GM12878 (cell line): ENCODE measurements at regions not wholly inside any gene's neighbourhood (a gene's known extent, or its start where the extent isn't known, plus 50 kb on each side); places are given as distances from the start of the nearest gene placed in this dataset.

Source experiments
- ATAC-seq: fragments of 200-7000 bp; cut with Tn5 transposase; 3 replicates; pipeline ENCODE4 v1.9.1; 2020; ENCODE audit warnings: mild to moderate bottlenecking, moderate library complexity
- BruUV-seq: library from RNA; stranded (reverse); fragments of 400-500 nt; replicated peaks from 2 replicates; lab custom pipeline; 2021; lab: Mats Ljungman, UMichigan
- CTCF ChIA-PET: fragments of 300-600 bp; sonication (Branson Sonifier 250); formaldehyde crosslinking; extraction: SDS; loops from one replicate; lab custom pipeline; 2021; ENCODE audit warnings: inconsistent platforms; lab: Yijun Ruan, JAX
- POLR2A ChIA-PET: fragments of 350-600 bp; formaldehyde crosslinking; extraction: SDS; loops from one replicate; lab custom pipeline; 2021; ENCODE audit warnings: inconsistent platforms; lab: Charles Lee
- RAD21 ChIA-PET: fragments of 300-600 bp; sonication (Branson Sonifier 250); formaldehyde crosslinking; loops from one replicate; lab custom pipeline; 2023; ENCODE audit warnings: antibody characterized with exemption; ENCODE audit not compliant: unreplicated experiment; lab: Charles Lee
- SMC1A ChIA-PET: fragments of 300-600 bp; sonication (Branson Sonifier 250); formaldehyde crosslinking; loops from one replicate; lab custom pipeline; 2023; ENCODE audit not compliant: unreplicated experiment, uncharacterized antibody; lab: Charles Lee
- DNase-seq: peaks from one replicate; pipeline ENCODE4 v3.0.0-alpha.2; 2011; ENCODE audit warnings: low read depth, low spot score
- FAIRE-seq: peaks from 3 replicates; lab custom pipeline; 2011; peaks lifted over from hg19 to GRCh38; lab: Jason Lieb, UNC
- H2AFZ ChIP-seq: 2 replicates; pipeline ENCODE4 v1.6.0; 2011; ENCODE audit warnings: low read depth, low read length, control low read depth; ENCODE audit not compliant: control insufficient read depth
- H3K27ac ChIP-seq: 2 replicates; pipeline ENCODE4 v1.5.1; 2011; ENCODE audit warnings: control low read depth; ENCODE audit not compliant: control insufficient read depth, insufficient read depth
- H3K27me3 ChIP-seq, 2 experiments: replicated peaks in 1 of 2; 2 replicates each; pipeline versions ENCODE4 v1.6.0 to v1.6.1; 2011; ENCODE audit warnings: low read length in 1 of 2; ENCODE audit not compliant: control insufficient read depth in 2 of 2, insufficient read depth in 2 of 2
- H3K36me3 ChIP-seq, 2 experiments: 2 replicates each; pipeline ENCODE4 v1.5.1; 2011; ENCODE audit warnings: low read length in 1 of 2; ENCODE audit not compliant: control insufficient read depth in 2 of 2, insufficient read depth in 2 of 2
- H3K4me1 ChIP-seq: 2 replicates; pipeline ENCODE4 v1.6.1; 2011; ENCODE audit warnings: mild to moderate bottlenecking, low read length, moderate library complexity, mixed read lengths; ENCODE audit not compliant: control insufficient read depth, insufficient read depth
- H3K4me2 ChIP-seq: 2 replicates; pipeline ENCODE4 v1.6.0; 2011; ENCODE audit warnings: control low read depth; ENCODE audit not compliant: control insufficient read depth, insufficient read depth
- H3K4me3 ChIP-seq: fragments of 200-600 bp; sonication (generic); 2 replicates; pipeline ENCODE4 v1.5.1; 2016
- H3K79me2 ChIP-seq: 2 replicates; pipeline ENCODE4 v1.6.0; 2011; ENCODE audit warnings: low read length; ENCODE audit not compliant: control insufficient read depth, insufficient read depth
- H3K9ac ChIP-seq: 2 replicates; pipeline ENCODE4 v1.8.0; 2011; ENCODE audit warnings: low read length, control low read depth, mixed read lengths; ENCODE audit not compliant: control insufficient read depth, insufficient read depth
- H3K9me3 ChIP-seq: replicated peaks from 3 replicates; pipeline ENCODE4 v1.5.1; 2011; ENCODE audit warnings: mild to moderate bottlenecking, low read length; ENCODE audit not compliant: control insufficient read depth, insufficient read depth
- H4K20me1 ChIP-seq: 2 replicates; pipeline ENCODE4 v1.6.0; 2011; ENCODE audit not compliant: control insufficient read depth, insufficient read depth
- PAX5 ChIP-seq: IDR thresholded peaks from 2 replicates; pipeline ENCODE4 v1.6.1; 2011; ENCODE audit warnings: low read depth, low read length, borderline replicate concordance
- SMAD5 ChIP-seq: IDR thresholded peaks from 2 replicates; pipeline ENCODE4 v1.6.1; 2016; ENCODE audit warnings: antibody characterized with exemption, low read depth
- ZBTB4 ChIP-seq: fragments of 450-650 bp; formaldehyde crosslinking; IDR thresholded peaks from 2 replicates; pipeline ENCODE4 v1.4.0; 2022; ENCODE audit warnings: mild to moderate bottlenecking, moderate library complexity
- WGBS: methylation state at CpG from one replicate; pipeline ENCODE4 v1.1.6; 2016; ENCODE audit warnings: low lambda C conversion rate; ENCODE audit not compliant: insufficient replicate concordance, insufficient coverage; ENCODE audit errors: missing lambda C conversion rate; 5-methylcytosine and 5-hydroxymethylcytosine counted together
- in situ Hi-C: fragments of 300-500 bp; cut with MboI; formaldehyde crosslinking; loops from 9 replicates; pipeline ENCODE4 v1.14.3; 2018; ENCODE audit warnings: mixed read lengths
- intact Hi-C: fragments of 100-400 bp; cut with micrococcal nuclease; formaldehyde crosslinking; loops from one replicate; pipeline ENCODE4 v1.14.2; 2022; ENCODE audit not compliant: unreplicated experiment

GRCh38 chr2:30860003-30860725 is 52.9 kb upstream of the CAPN13 start:
- no peak for TF ChIP-seq ZBTB4 (CRISPR knock-in tag)
- no peak for TF ChIP-seq SMAD5
- no peak for TF ChIP-seq PAX5
- Histone ChIP-seq H3K27me3 (no peaks in the 10 kb centered on the region), H3K4me3 (no peak overlapping the region), H3K27ac (no peak overlapping the region), H3K79me2 (no peaks in the 10 kb centered on the region), H3K36me3 (no peaks in the 10 kb centered on the region), H3K9me3 (no peaks in the 10 kb centered on the region), H3K4me2 (no peak overlapping the region), H2AFZ (no peak overlapping the region), H4K20me1 (no peaks in the 10 kb centered on the region), H3K4me1 (no peaks in the 10 kb centered on the region), H3K9ac (no peak overlapping the region)
- ATAC-seq (no peak), DNase-seq (no peak), FAIRE-seq (no peak)
- 59% methylated on average over 7 of the region's 7 CpGs for WGBS
- CTCF ChIA-PET: interaction anchor here (0.6 to 8.5 kb wide), 8 partner anchors 16 to 474 kb away, joined by 3 to 147 read pairs (median 5); no protein-coding TSS in a partner anchor
- POLR2A ChIA-PET: no interaction called here
- SMC1A ChIA-PET: interaction anchor here (0.7 to 7.2 kb wide), 7 partner anchors 146 to 488 kb away, joined by 3 to 59 read pairs (median 5); no protein-coding TSS in a partner anchor
- RAD21 ChIA-PET: interaction anchor here (1.3 to 6.6 kb wide), 6 partner anchors 146 to 696 kb away, joined by 4 to 61 read pairs (median 6); no protein-coding TSS in a partner anchor
- intact Hi-C loops (loop anchor here (10.0 kb wide), 1 partner anchor 695 kb away; no protein-coding TSS in a partner anchor), in situ Hi-C loops (loop anchor here (5.0 to 10.0 kb wide), 3 partner anchors 143 to 472 kb away; no protein-coding TSS in a partner anchor)
- BruUV-seq: no TSS peak
